A549 (cell line): ENCODE measurements at regions not wholly inside any gene's neighbourhood (a gene's known extent, or its start where the extent isn't known, plus 50 kb on each side); places are given as distances from the start of the nearest gene placed in this dataset.
A peak's percentile ranks its signal among the peaks of the same experiment; 100 is the strongest.

Experiments
- ATAC-seq, 2 experiments: fragments of 200-7000 bp in 1 of 2; fragments of >200 bp in 1 of 2; cut with Nextera tagmentation in 1 of 2; cut with Tn5 transposase in 1 of 2; 3 replicates each; pipeline versions ENCODE4 v1.8.0 to v1.9.1; 2018 to 2020; ENCODE audit warnings: mild to moderate bottlenecking in 1 of 2, moderate library complexity in 1 of 2
- CTCF ChIA-PET: fragments of 300-600 bp; sonication (Branson Sonifier 250); formaldehyde crosslinking; extraction: SDS; loops from one replicate; lab custom pipeline; 2021; ENCODE audit warnings: antibody characterized with exemption, inconsistent platforms; lab: Yijun Ruan, JAX
- POLR2A ChIA-PET: fragments of 350-600 bp; formaldehyde crosslinking; extraction: SDS; loops from one replicate; lab custom pipeline; 2021; ENCODE audit warnings: antibody characterized with exemption, inconsistent platforms; lab: Yijun Ruan, JAX
- DNase-seq, 2 experiments: peaks; one replicate each; pipeline versions ENCODE4 v3.0.0 to v3.0.0-alpha.2; 2011 to 2016; ENCODE audit warnings: low read depth in 1 of 2, low spot score in 1 of 2
- FAIRE-seq: peaks from 2 replicates; lab custom pipeline; 2011; peaks lifted over from hg19 to GRCh38; lab: Jason Lieb, UNC
- H3K27ac ChIP-seq, 2 experiments: fragments of >200 bp; sonication (Bioruptor Twin); formaldehyde crosslinking; 3 replicates each; pipeline ENCODE4 v1.5.1; 2016 to 2017
- H3K4me1 ChIP-seq: fragments of >200 bp; sonication (Bioruptor Twin); formaldehyde crosslinking; 3 replicates; pipeline ENCODE4 v1.6.1; 2016
- H3K4me2 ChIP-seq: fragments of >200 bp; sonication (Bioruptor Twin); formaldehyde crosslinking; 3 replicates; pipeline ENCODE4 v1.6.1; 2016
- H3K4me3 ChIP-seq: fragments of >200 bp; sonication (Bioruptor Twin); formaldehyde crosslinking; 3 replicates; pipeline ENCODE4 v1.5.1; 2016
- H3K9me3 ChIP-seq: fragments of >200 bp; sonication (Bioruptor Twin); formaldehyde crosslinking; 3 replicates; pipeline ENCODE4 v1.6.1; 2016
- BHLHE40 ChIP-seq: IDR thresholded peaks from 2 replicates; pipeline ENCODE4 v1.6.1; 2012; ENCODE audit warnings: low read depth, low read length, inconsistent platforms
- CEBPB ChIP-seq, 2 experiments: fragments of >200 bp in 1 of 2; sonication (Bioruptor Twin) in 1 of 2; formaldehyde crosslinking in 1 of 2; IDR thresholded peaks; 2 replicates each; pipeline ENCODE4 v1.6.1; 2012 to 2016
- EP300 ChIP-seq, 2 experiments: fragments of >200 bp; sonication (Bioruptor Twin); formaldehyde crosslinking; IDR thresholded peaks; 2 replicates in 1 of 2; 3 replicates in 1 of 2; pipeline ENCODE4 v1.6.1; 2016 to 2017
- ESRRA ChIP-seq: fragments of 150-350 bp; IDR thresholded peaks from 2 replicates; pipeline ENCODE4 v1.6.1; 2014; ENCODE audit warnings: mild to moderate bottlenecking, low read length, borderline replicate concordance
- FOSL2 ChIP-seq, 2 experiments: fragments of 450-650 bp in 1 of 2; fragments of >200 bp in 1 of 2; sonication (Bioruptor Twin) in 1 of 2; formaldehyde crosslinking; IDR thresholded peaks; 2 replicates each; pipeline versions ENCODE4 v1.5.0 to v1.6.1; 2016 to 2020; ENCODE audit warnings: mild to moderate bottlenecking in 1 of 2, moderate library complexity in 1 of 2
- HOXB5 ChIP-seq: fragments of 250-450 bp; sonication (Bioruptor Pico); IDR thresholded peaks from 2 replicates; pipeline ENCODE4 v1.5.0; 2020; ENCODE audit warnings: mild to moderate bottlenecking, moderate library complexity
- JUN ChIP-seq, 2 experiments: fragments of >200 bp; sonication (Bioruptor Twin); formaldehyde crosslinking; IDR thresholded peaks; 2 replicates in 1 of 2; 3 replicates in 1 of 2; pipeline ENCODE4 v1.6.1; 2016 to 2017
- JUNB ChIP-seq: fragments of >200 bp; sonication (Bioruptor Twin); formaldehyde crosslinking; IDR thresholded peaks from 2 replicates; pipeline ENCODE4 v1.6.1; 2016
- NFE2L2 ChIP-seq: fragments of 150-350 bp; conservative IDR thresholded peaks from 2 replicates; pipeline ENCODE4 v1.6.1; 2014; ENCODE audit warnings: low read length
- RAD21 ChIP-seq, 2 experiments: fragments of >200 bp in 1 of 2; sonication (Bioruptor Twin) in 1 of 2; formaldehyde crosslinking in 1 of 2; IDR thresholded peaks in 1 of 2; conservative IDR thresholded peaks in 1 of 2; 2 replicates in 1 of 2; 3 replicates in 1 of 2; pipeline ENCODE4 v1.6.1; 2012 to 2018; ENCODE audit warnings: inconsistent platforms in 1 of 2
- SMC3 ChIP-seq: fragments of >200 bp; sonication (Bioruptor Twin); formaldehyde crosslinking; IDR thresholded peaks from 3 replicates; pipeline ENCODE4 v1.6.1; 2018; ENCODE audit warnings: inconsistent platforms
- WGBS: methylation state at CpG from one replicate; pipeline ENCODE4 v1.1.6; 2017; ENCODE audit errors: missing lambda C conversion rate; 5-methylcytosine and 5-hydroxymethylcytosine counted together
- TF ChIP-seq, protein P1 (sequence below): fragments of >200 bp; sonication (Bioruptor Twin); formaldehyde crosslinking; IDR thresholded peaks from 3 replicates; pipeline ENCODE4 v1.5.1; 2016
- TF ChIP-seq, protein P2 (sequence below): fragments of 250-450 bp; sonication (Bioruptor Pico); IDR thresholded peaks from 2 replicates; pipeline ENCODE4 v1.5.0; 2021; ENCODE audit warnings: mild to moderate bottlenecking, moderate library complexity, borderline replicate concordance
- TF ChIP-seq, protein P3 (sequence below): fragments of 150-350 bp; IDR thresholded peaks from 2 replicates; pipeline ENCODE4 v1.6.1; 2014; ENCODE audit warnings: low read depth, mild to moderate bottlenecking, low read length

DNA sequence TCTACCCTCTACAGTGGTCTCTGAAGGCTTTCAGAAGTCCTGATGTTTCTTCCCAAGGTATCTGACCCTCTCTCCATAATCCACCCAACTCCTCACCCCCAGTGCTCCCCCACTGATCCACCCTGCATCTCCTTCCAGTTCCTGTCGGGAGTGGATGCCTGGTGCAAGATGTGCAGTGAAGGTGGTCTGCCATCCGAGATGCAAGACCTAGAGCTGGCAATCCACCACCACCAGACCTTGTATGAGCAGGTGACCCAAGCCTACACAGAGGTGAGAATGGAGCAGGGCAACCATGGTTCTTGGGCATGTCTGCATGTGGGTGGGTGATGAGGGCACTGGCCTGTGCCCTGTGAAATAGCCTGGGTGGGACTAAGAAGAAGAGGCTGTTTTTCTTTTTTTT is 337.8 kb upstream of the ROPN1 start:
- ATAC-seq (no peak), DNase-seq (no peak), FAIRE-seq (no peak)
- ChIA-PET CTCF (no interaction called here), POLR2A (no interaction called here)
- no peak for TF ChIP-seq BHLHE40
- no peak for TF ChIP-seq SMC3
- TF ChIP-seq RAD21 (conservative IDR thresholded peaks at IDR 0.05 in 1 of 2, IDR thresholded peaks at IDR 0.05 in 1 of 2): no peak
- TF ChIP-seq, protein P1, sequence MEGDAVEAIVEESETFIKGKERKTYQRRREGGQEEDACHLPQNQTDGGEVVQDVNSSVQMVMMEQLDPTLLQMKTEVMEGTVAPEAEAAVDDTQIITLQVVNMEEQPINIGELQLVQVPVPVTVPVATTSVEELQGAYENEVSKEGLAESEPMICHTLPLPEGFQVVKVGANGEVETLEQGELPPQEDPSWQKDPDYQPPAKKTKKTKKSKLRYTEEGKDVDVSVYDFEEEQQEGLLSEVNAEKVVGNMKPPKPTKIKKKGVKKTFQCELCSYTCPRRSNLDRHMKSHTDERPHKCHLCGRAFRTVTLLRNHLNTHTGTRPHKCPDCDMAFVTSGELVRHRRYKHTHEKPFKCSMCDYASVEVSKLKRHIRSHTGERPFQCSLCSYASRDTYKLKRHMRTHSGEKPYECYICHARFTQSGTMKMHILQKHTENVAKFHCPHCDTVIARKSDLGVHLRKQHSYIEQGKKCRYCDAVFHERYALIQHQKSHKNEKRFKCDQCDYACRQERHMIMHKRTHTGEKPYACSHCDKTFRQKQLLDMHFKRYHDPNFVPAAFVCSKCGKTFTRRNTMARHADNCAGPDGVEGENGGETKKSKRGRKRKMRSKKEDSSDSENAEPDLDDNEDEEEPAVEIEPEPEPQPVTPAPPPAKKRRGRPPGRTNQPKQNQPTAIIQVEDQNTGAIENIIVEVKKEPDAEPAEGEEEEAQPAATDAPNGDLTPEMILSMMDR: no peak
- TF ChIP-seq, protein P2, sequence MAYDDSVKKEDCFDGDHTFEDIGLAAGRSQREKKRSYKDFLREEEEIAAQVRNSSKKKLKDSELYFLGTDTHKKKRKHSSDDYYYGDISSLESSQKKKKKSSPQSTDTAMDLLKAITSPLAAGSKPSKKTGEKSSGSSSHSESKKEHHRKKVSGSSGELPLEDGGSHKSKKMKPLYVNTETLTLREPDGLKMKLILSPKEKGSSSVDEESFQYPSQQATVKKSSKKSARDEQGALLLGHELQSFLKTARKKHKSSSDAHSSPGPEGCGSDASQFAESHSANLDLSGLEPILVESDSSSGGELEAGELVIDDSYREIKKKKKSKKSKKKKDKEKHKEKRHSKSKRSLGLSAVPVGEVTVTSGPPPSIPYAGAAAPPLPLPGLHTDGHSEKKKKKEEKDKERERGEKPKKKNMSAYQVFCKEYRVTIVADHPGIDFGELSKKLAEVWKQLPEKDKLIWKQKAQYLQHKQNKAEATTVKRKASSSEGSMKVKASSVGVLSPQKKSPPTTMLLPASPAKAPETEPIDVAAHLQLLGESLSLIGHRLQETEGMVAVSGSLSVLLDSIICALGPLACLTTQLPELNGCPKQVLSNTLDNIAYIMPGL (CRISPR knock-in tag): no peak
- no peak for TF ChIP-seq HOXB5 (CRISPR knock-in tag)
- no peak for TF ChIP-seq JUNB
- TF ChIP-seq, protein P3, sequence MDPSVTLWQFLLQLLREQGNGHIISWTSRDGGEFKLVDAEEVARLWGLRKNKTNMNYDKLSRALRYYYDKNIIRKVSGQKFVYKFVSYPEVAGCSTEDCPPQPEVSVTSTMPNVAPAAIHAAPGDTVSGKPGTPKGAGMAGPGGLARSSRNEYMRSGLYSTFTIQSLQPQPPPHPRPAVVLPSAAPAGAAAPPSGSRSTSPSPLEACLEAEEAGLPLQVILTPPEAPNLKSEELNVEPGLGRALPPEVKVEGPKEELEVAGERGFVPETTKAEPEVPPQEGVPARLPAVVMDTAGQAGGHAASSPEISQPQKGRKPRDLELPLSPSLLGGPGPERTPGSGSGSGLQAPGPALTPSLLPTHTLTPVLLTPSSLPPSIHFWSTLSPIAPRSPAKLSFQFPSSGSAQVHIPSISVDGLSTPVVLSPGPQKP: no peak
- no peak for TF ChIP-seq JUN (IDR thresholded peaks at IDR 0.05)
- Histone ChIP-seq H3K4me3 (no peak overlapping the region), H3K9me3 (no peaks in the 10 kb centered on the region), H3K4me1 (no peaks in the 10 kb centered on the region), H3K27ac (no peak overlapping the region), H3K4me2 (no peak overlapping the region)
- 9% methylated on average over 2 of the region's 2 CpGs for WGBS

DNA sequence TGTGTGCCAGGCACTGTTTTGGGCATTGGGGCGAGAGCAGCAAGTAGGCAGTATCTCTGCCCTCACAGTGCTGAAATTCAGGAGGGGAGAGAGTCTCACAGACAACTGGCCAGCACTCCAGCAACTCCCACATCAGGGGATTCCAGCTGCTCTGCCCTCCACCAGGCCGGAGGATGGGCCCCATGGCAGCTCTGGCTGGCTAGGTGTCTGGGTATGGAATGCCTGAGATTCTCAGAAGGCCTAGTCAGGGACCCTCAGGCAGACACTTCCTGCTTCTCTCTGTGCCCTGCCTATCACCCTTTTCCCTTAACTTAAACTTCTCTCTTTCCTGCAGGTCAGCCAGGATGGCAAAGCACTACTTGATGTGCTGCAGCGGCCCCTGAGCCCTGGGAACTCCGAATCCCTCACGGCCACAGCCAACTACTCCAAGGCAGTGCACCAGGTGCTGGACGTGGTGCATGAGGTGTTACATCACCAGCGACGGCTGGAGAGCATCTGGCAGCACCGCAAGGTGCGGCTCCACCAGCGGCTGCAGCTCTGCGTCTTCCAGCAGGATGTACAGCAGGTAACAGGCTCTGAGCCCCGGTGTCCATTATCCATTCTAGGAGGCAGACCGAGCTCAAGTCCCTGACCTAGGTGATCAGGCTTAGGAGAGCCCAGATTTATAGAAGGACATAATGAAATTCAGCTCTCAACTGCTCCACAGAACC is 342.2 kb upstream of the ROPN1 start:
- FAIRE-seq: no peak
- ChIA-PET POLR2A (no interaction called here), CTCF (interaction anchor here (1.3 kb wide), 1 partner anchor 134 kb away, joined by 5 read pairs; no protein-coding TSS in a partner anchor)
- H3K4me2 ChIP-seq: no peak overlapping the region
- no peak for ATAC-seq
- TF ChIP-seq FOSL2 (IDR thresholded peaks at IDR 0.05) (no peak), FOSL2 (CRISPR knock-in tag; IDR thresholded peaks at IDR 0.05) (no peak), EP300 (IDR thresholded peaks at IDR 0.05) (no peak), ESRRA (no peak)
- no peak overlapping the region for H3K4me3 ChIP-seq
- H3K9me3 ChIP-seq: no peaks in the 10 kb centered on the region
- DNase-seq: no peak
- H3K27ac ChIP-seq: no peak overlapping the region
- 42% methylated on average over 11 of the region's 14 CpGs for WGBS
- no peaks in the 10 kb centered on the region for H3K4me1 ChIP-seq

DNA sequence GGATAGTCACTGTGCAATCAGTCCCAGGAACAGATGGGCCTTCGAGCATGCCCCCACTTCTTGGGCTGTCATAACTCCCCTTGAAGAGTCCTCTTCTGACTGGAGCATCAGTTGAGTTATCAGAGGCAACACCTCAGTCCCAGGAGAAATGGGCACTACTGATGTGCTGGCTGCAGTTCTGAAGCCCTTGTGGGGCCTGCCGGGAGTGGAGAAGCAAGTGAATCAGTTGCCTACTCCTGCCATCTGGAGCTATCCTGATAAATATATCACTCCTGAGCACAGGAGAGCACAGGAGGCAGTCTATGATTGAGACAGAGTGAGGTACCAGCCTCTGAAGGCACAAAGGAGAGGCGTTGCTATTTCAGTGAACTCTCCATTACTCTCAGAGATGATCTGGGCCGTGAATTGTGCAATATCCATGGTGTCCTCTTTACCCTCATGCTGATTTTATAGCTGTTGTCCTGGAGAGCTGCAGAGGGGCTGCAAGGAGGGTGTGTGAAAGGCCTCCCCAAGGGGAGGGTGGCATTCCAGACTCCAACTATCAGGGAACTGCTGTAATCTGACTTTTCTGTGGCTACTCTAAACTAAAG is 344.2 kb upstream of the ROPN1 start:
- H3K27ac ChIP-seq: no peak overlapping the region
- ChIA-PET CTCF (interaction anchor here (1.2 to 1.8 kb wide), 2 partner anchors 15 to 224 kb away, joined by 3 to 6 read pairs; no protein-coding TSS in a partner anchor), POLR2A (no interaction called here)
- H3K4me2 ChIP-seq: no peak overlapping the region
- H3K9me3 ChIP-seq: no peaks in the 10 kb centered on the region
- 31% methylated on average over 4 of the region's 4 CpGs for WGBS
- ATAC-seq: peak in 1 of 2 experiments; percentile 50; a peak in 1 of 6 replicates
- no peak for TF ChIP-seq NFE2L2
- peak in 1 of 2 experiments; percentile 36; a peak in 1 of 4 replicates for TF ChIP-seq CEBPB (IDR thresholded peaks at IDR 0.05)
- H3K4me1 ChIP-seq: no peaks in the 10 kb centered on the region
- DNase-seq: no peak
- FAIRE-seq: no peak
- no peak overlapping the region for H3K4me3 ChIP-seq
